Lower leg skin (tissue), 3 donors: ENCODE measurements at regions not wholly inside any gene's neighbourhood (a gene's known extent, or its start where the extent isn't known, plus 50 kb on each side); places are given as distances from the start of the nearest gene placed in this dataset.

ENCODE experiments used
- POLR2A ChIP-seq, 2 donors: fragments of 450-650 bp; IDR thresholded peaks; one replicate each; pipeline ENCODE4 v1.6.1; 2016 to 2017; ENCODE audit warnings: antibody characterized with exemption in 2 of 2, mild to moderate bottlenecking in 1 of 2, moderate library complexity in 1 of 2
- TF ChIP-seq, protein P1 (sequence below), 3 donors: fragments of 450-650 bp; IDR thresholded peaks; one replicate each; pipeline ENCODE4 v1.5.1; 2016; ENCODE audit warnings: antibody characterized with exemption in 3 of 3, mild to moderate bottlenecking in 3 of 3, moderate library complexity in 2 of 3

GRCh38 chr1:198947456-198947855 is 308.6 kb downstream of the PTPRC start:
- TF ChIP-seq, protein P1, sequence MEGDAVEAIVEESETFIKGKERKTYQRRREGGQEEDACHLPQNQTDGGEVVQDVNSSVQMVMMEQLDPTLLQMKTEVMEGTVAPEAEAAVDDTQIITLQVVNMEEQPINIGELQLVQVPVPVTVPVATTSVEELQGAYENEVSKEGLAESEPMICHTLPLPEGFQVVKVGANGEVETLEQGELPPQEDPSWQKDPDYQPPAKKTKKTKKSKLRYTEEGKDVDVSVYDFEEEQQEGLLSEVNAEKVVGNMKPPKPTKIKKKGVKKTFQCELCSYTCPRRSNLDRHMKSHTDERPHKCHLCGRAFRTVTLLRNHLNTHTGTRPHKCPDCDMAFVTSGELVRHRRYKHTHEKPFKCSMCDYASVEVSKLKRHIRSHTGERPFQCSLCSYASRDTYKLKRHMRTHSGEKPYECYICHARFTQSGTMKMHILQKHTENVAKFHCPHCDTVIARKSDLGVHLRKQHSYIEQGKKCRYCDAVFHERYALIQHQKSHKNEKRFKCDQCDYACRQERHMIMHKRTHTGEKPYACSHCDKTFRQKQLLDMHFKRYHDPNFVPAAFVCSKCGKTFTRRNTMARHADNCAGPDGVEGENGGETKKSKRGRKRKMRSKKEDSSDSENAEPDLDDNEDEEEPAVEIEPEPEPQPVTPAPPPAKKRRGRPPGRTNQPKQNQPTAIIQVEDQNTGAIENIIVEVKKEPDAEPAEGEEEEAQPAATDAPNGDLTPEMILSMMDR (IDR thresholded peaks at IDR 0.05) = no peak
- TF ChIP-seq POLR2A (IDR thresholded peaks at IDR 0.05) = no peak
